Loucy (cell line): ENCODE measurements at regions not wholly inside any gene's neighbourhood (a gene's known extent, or its start where the extent isn't known, plus 50 kb on each side); places are given as distances from the start of the nearest gene placed in this dataset.

ENCODE experiments used
- EZH2phosphoT487 ChIP-seq: fragments of 200-600 bp; IDR thresholded peaks from 2 replicates; pipeline ENCODE4 v1.6.1; 2018; ENCODE audit warnings: antibody characterized with exemption, mild to moderate bottlenecking, moderate library complexity, borderline replicate concordance
- TF ChIP-seq, protein P1 (sequence below): fragments of 200-600 bp; sonication (generic); conservative IDR thresholded peaks from 2 replicates; pipeline ENCODE4 v1.5.1; 2014; ENCODE audit warnings: mild to moderate bottlenecking, antibody characterized with exemption, low read length

DNA sequence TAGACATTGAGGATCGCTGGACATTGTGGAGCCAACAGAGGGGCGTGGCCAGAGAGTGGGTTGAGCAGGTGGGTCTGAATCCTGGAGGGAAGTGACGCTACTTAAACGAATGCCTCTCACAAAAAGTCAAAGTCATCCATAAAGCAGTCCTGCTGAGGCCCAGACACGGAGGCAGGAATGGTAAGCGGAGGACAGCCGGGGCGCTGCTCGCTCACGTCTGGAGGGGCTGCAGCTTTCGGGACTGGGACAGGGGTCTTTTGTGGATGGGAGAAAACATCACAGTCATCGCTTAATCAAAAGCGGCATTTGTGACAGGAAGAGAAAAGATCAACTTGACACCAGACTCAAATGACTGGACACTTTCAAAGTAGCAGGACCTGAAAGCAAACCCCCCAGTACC, 88.4 kb downstream of the PTGR3 start:
- no peak for TF ChIP-seq EZH2phosphoT487
- TF ChIP-seq, protein P1, sequence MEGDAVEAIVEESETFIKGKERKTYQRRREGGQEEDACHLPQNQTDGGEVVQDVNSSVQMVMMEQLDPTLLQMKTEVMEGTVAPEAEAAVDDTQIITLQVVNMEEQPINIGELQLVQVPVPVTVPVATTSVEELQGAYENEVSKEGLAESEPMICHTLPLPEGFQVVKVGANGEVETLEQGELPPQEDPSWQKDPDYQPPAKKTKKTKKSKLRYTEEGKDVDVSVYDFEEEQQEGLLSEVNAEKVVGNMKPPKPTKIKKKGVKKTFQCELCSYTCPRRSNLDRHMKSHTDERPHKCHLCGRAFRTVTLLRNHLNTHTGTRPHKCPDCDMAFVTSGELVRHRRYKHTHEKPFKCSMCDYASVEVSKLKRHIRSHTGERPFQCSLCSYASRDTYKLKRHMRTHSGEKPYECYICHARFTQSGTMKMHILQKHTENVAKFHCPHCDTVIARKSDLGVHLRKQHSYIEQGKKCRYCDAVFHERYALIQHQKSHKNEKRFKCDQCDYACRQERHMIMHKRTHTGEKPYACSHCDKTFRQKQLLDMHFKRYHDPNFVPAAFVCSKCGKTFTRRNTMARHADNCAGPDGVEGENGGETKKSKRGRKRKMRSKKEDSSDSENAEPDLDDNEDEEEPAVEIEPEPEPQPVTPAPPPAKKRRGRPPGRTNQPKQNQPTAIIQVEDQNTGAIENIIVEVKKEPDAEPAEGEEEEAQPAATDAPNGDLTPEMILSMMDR, result no peak
